Hematopoietic multipotent progenitor cell treated with erythropoietin and hydrocortisone succinate and interleukin-3 and kit ligand, for 4 days (in vitro differentiated cells): ENCODE measurements at regions not wholly inside any gene's neighbourhood (a gene's known extent, or its start where the extent isn't known, plus 50 kb on each side); places are given as distances from the start of the nearest gene placed in this dataset.
A peak's percentile ranks its signal among the peaks of the same experiment; 100 is the strongest.
"Not testable (repeated sequence)": the region's sequence is repeated elsewhere in the genome, so short reads cannot be mapped to it uniquely, and the experiment has no call there.

Experiments used
- DNase-seq: peaks from one replicate; pipeline ENCODE4 v3.0.0-alpha.2; 2015

GRCh38 chr4:72205298-72205697 is 173.5 kb downstream of the NPFFR2 start:
- DNase-seq = no peak

DNA sequence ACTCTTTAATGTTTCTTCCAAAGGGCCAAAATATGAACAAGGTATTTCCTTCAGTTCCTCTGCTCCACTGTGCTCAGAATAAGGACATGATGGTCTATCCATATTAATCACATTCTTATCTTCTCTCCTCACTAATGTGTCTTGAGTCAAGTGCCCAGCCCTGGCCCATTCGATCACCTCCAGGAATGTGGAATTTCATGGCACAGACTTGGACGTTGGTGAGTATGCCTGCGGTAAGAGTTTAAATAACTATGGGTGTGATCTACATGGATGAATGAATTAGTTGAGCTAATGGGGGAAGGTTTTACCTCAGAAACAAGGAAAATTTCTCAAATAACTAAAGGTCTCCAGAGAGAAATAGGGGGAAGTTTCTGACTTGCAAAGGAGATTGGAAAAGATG is 174.0 kb downstream of the NPFFR2 start:
- DNase-seq = no peak

DNA sequence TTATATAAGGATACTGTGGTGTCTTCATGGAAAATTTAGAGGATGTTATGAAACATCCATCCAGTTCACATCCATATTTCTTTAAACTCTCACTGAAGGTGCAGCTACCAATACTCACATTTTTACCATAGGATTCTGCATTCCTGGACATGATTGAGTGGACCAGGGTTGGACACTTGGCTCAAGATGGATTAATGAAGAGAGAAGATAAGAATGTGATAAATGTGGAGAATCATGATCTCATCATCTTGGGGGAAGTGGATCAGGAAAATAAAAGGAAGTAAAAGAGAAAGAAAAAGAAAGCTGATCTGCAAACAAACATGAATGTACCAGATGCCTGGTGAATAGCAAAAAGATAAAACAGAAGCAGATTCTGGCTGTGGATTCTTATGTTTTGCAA is 175.4 kb downstream of the NPFFR2 start:
- DNase-seq = no peak

DNA sequence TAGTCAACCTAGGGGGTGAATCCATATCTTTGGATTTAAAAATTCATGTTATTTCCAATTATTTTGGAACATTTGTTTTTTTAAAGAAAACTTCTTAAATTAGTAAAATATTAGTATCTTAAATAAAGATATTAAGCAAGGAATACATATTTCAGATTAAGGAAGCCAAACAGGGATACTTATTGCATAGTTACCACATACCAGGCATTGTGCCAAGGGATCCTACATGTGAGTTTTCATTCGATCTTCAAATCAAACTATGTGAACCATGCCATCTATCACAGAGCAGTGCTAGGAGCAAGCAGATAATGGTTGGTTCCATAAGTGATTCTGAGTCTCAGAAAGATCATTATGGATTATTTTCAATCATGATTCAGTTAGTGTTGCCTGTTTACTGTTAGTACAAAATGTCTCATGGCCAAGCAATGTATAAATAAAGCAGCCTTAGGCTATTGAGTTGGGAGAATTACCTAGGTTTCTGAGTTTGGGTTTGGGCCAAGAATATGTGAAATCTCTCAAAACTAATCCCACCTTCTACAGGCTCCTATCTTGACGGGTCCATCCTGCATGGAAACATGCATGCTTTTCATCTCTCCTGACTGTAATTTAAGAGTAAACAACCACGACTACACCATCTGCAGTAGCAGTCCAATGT is 176.7 kb downstream of the NPFFR2 start:
- peak; percentile 1 for DNase-seq

- DNase-seq = no peak
Measured at GRCh38 chr4:72209600-72209999, 177.8 kb downstream of the NPFFR2 start.

- not testable (repeated sequence) for DNase-seq
Measured at GRCh38 chr4:72213763-72214162, 182.0 kb downstream of the NPFFR2 start.

GRCh38 chr4:72215198-72215597 is 183.4 kb downstream of the NPFFR2 start:
- no peak for DNase-seq

- no peak for DNase-seq
Measured at GRCh38 chr4:72216539-72217277, 184.9 kb downstream of the NPFFR2 start.

- no peak for DNase-seq
Measured at GRCh38 chr4:72218953-72219352, 187.2 kb downstream of the NPFFR2 start.
